ENCODE measurements at regions not wholly inside any gene's neighbourhood (a gene's known extent, or its start where the extent isn't known, plus 50 kb on each side); places are given as distances from the start of the nearest gene placed in this dataset.
"Not testable (repeated sequence)": the region's sequence is repeated elsewhere in the genome, so short reads cannot be mapped to it uniquely, and the experiment has no call there.

- DNase-seq = no peak
Measured at GRCh38 chr6:14772188-14772587, 473.7 kb upstream of the JARID2 start.

GRCh38 chr6:14775528-14775927, 470.3 kb upstream of the JARID2 start:
- no peak for DNase-seq

- no peak for DNase-seq
Measured at GRCh38 chr6:14776307-14776706, 469.6 kb upstream of the JARID2 start.

- no peak for DNase-seq
Measured at GRCh38 chr6:14781772-14782525, 463.9 kb upstream of the JARID2 start.

GRCh38 chr6:14782921-14783464, 462.9 kb upstream of the JARID2 start:
- not testable (repeated sequence) for DNase-seq

- DNase-seq = no peak
Measured at GRCh38 chr6:14783594-14783993, 462.3 kb upstream of the JARID2 start.

- no peak for DNase-seq
Measured at GRCh38 chr6:14784596-14785492, 461.0 kb upstream of the JARID2 start.

GRCh38 chr6:14785493-14785790, 460.4 kb upstream of the JARID2 start:
- DNase-seq = no peak

GRCh38 chr6:14786008-14786407, 459.9 kb upstream of the JARID2 start:
- no peak for DNase-seq

- no peak for DNase-seq
Measured at GRCh38 chr6:14786455-14786854, 459.4 kb upstream of the JARID2 start.

- no peak for DNase-seq
Measured at GRCh38 chr6:14787250-14787649, 458.6 kb upstream of the JARID2 start.

- DNase-seq = no peak
Measured at GRCh38 chr6:14787677-14788076, 458.2 kb upstream of the JARID2 start.

- no peak for DNase-seq
Measured at GRCh38 chr6:14789996-14790395, 455.9 kb upstream of the JARID2 start.

- DNase-seq = no peak
Measured at GRCh38 chr6:14790976-14791375, 454.9 kb upstream of the JARID2 start.

- no peak for DNase-seq
Measured at GRCh38 chr6:14791526-14791925, 454.3 kb upstream of the JARID2 start.

GRCh38 chr6:14792118-14792955, 453.5 kb upstream of the JARID2 start:
- DNase-seq = no peak

GRCh38 chr6:14795451-14795850, 450.4 kb upstream of the JARID2 start:
- peak in 1 of 56 donors; percentile 14 for DNase-seq

- no peak for DNase-seq
Measured at GRCh38 chr6:14796974-14797762, 448.7 kb upstream of the JARID2 start.

GRCh38 chr6:14797875-14798593, 447.8 kb upstream of the JARID2 start:
- DNase-seq = no peak

GRCh38 chr6:14798594-14798982, 447.3 kb upstream of the JARID2 start:
- DNase-seq = no peak

Data from amygdala (tissue), 56 donors.